Gastroesophageal sphincter (tissue), 4 donors: ENCODE measurements at regions not wholly inside any gene's neighbourhood (a gene's known extent, or its start where the extent isn't known, plus 50 kb on each side); places are given as distances from the start of the nearest gene placed in this dataset.

Experiments
- ATAC-seq: fragments of 150-250 bp; one replicate; pipeline ENCODE4 v1.9.1; 2016; ENCODE audit warnings: mild to moderate bottlenecking, moderate library complexity
- H3K27ac ChIP-seq, 4 donors: fragments of 200-600 bp; sonication (generic) in 3 of 4; 1 replicate in 3 of 4; 2 replicates in 1 of 4; pipeline ENCODE4 v1.5.1; 2016 to 2019
- H3K27me3 ChIP-seq: fragments of 200-600 bp; sonication (generic); one replicate; pipeline ENCODE4 v1.5.1; 2019
- H3K36me3 ChIP-seq, 2 donors: fragments of 200-600 bp; sonication (generic); one replicate each; pipeline ENCODE4 v1.5.1; 2019; ENCODE audit warnings: control low read depth in 1 of 2
- H3K4me1 ChIP-seq, 3 donors: fragments of 200-600 bp; sonication (generic); 1 replicate in 2 of 3; 2 replicates in 1 of 3; pipeline ENCODE4 v1.5.1; 2016 to 2019; ENCODE audit warnings: control low read depth in 2 of 3
- H3K4me3 ChIP-seq, 2 donors: fragments of 200-600 bp; sonication (generic); one replicate each; pipeline ENCODE4 v1.5.1; 2019; ENCODE audit warnings: mild to moderate bottlenecking in 1 of 2, moderate library complexity in 1 of 2
- H3K9me3 ChIP-seq, 3 donors: fragments of 200-600 bp; sonication (generic); one replicate each; pipeline ENCODE4 v1.5.1; 2017 to 2019; ENCODE audit warnings: control low read depth in 2 of 3
- EP300 ChIP-seq: sonication (generic); formaldehyde crosslinking; IDR thresholded peaks from one replicate; pipeline ENCODE4 v1.6.1; 2017; ENCODE audit warnings: antibody characterized with exemption, mild to moderate bottlenecking
- POLR2A ChIP-seq, 2 donors: fragments of 450-650 bp; IDR thresholded peaks; one replicate each; pipeline ENCODE4 v1.6.1; 2017; ENCODE audit warnings: antibody characterized with exemption in 2 of 2, mild to moderate bottlenecking in 2 of 2, moderate library complexity in 1 of 2
- POLR2AphosphoS5 ChIP-seq: sonication (generic); formaldehyde crosslinking; IDR thresholded peaks from one replicate; pipeline ENCODE4 v1.6.1; 2017; ENCODE audit warnings: antibody characterized with exemption
- WGBS, 2 donors: methylation state at CpG; one replicate each; pipeline ENCODE4 v1.1.5; 2018; ENCODE audit warnings: low coverage in 1 of 2; 5-methylcytosine and 5-hydroxymethylcytosine counted together
- TF ChIP-seq, protein P1 (sequence below), 4 experiments: fragments of 200-600 bp in 2 of 4; fragments of 450-650 bp in 2 of 4; sonication (generic) in 1 of 4; IDR thresholded peaks; one replicate each; pipeline ENCODE4 v1.5.1; 2017 to 2019; ENCODE audit warnings: antibody characterized with exemption in 4 of 4, mild to moderate bottlenecking in 2 of 4, moderate library complexity in 2 of 4

GRCh38 chr2:175861958-175862357 is 140.1 kb downstream of the LNPK start:
- TF ChIP-seq POLR2AphosphoS5 (no peak), EP300 (no peak), POLR2A (IDR thresholded peaks at IDR 0.05) (no peak)
- TF ChIP-seq, protein P1, sequence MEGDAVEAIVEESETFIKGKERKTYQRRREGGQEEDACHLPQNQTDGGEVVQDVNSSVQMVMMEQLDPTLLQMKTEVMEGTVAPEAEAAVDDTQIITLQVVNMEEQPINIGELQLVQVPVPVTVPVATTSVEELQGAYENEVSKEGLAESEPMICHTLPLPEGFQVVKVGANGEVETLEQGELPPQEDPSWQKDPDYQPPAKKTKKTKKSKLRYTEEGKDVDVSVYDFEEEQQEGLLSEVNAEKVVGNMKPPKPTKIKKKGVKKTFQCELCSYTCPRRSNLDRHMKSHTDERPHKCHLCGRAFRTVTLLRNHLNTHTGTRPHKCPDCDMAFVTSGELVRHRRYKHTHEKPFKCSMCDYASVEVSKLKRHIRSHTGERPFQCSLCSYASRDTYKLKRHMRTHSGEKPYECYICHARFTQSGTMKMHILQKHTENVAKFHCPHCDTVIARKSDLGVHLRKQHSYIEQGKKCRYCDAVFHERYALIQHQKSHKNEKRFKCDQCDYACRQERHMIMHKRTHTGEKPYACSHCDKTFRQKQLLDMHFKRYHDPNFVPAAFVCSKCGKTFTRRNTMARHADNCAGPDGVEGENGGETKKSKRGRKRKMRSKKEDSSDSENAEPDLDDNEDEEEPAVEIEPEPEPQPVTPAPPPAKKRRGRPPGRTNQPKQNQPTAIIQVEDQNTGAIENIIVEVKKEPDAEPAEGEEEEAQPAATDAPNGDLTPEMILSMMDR (IDR thresholded peaks at IDR 0.05) = no peak
- H3K9me3 ChIP-seq = no peaks in the 10 kb centered on the region
- H3K27ac ChIP-seq = no peak overlapping the region
- H3K4me3 ChIP-seq = no peak overlapping the region
- no peaks in the 10 kb centered on the region for H3K36me3 ChIP-seq
- no peak for ATAC-seq
- H3K4me1 ChIP-seq = no peaks in the 10 kb centered on the region
- H3K27me3 ChIP-seq = no peaks in the 10 kb centered on the region
- 43 to 80% methylated on average over 1 to 2 of the region's 2 CpGs for WGBS, 2 donors

DNA sequence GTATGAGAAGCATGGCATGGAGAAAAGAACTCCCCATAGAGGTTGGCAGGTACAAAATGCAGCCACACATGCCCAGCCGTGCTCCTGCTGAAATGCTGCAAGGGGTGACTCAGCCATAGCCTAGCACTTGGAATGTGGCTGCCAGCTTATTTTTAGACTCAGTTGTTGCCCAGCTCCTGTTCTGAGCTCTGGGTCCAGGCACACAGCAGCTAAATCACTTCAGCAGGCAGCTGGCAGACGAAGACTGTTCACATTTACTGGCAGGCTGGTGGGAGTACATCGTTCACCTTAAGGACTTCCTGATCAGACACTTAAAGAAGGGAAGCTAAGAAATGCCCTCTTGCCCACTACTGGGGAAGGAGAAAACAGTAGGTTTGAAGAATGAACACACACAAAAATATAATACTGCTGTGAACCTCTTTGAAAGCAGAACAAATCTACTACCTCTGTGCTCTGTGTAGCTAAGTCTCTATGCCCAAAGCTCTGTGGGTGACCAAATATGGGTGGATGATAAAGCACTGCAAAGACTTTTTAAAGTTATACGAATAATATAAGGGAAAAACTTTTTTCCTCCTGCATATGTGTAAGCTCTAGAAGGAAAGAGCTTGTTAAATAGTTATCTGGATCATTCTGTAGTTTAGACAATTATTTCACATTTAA is 146.1 kb downstream of the LNPK start:
- Histone ChIP-seq H3K9me3 (no peaks in the 10 kb centered on the region), H3K27ac (peak overlapping the region; percentile 59 to 82 (median 72)), H3K36me3 (no peaks in the 10 kb centered on the region), H3K27me3 (no peaks in the 10 kb centered on the region), H3K4me3 (peak overlapping the region in 1 of 2 donors; percentile 14), H3K4me1 (peaks cover 0 to 25% (median 0%) of the 10 kb centered on the region in 3 donors)
- peak; percentile 54 for TF ChIP-seq POLR2AphosphoS5
- TF ChIP-seq, protein P1 (IDR thresholded peaks at IDR 0.05) = no peak
- peak; percentile 91 for ATAC-seq
- 21 to 33% methylated on average over 2 to 3 of the region's 4 CpGs for WGBS, 2 donors

DNA sequence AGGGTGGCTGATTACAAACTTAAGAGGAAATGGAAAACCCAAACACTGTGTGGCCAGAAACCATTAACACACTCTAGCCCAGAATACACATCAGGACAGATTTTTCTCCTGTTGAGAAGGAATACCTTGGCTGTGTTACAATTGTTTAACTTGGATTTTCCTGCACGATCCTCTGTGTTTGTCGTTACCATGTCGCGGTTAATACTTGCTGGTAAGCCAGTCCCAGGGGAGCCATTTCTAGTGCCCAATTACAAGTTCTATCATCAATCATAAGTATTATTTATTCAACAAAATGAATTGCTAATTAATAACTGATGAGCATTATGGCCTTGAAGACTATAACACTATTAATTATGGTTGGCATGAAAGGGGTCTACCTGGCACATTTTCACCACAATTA is 146.8 kb downstream of the LNPK start:
- no peaks in the 10 kb centered on the region for H3K9me3 ChIP-seq
- 31 to 83% methylated on average over 2 to 4 of the region's 4 CpGs for WGBS, 2 donors
- TF ChIP-seq POLR2AphosphoS5 (no peak), POLR2A (IDR thresholded peaks at IDR 0.05) (no peak), EP300 (no peak)
- TF ChIP-seq, protein P1 (IDR thresholded peaks at IDR 0.05) = no peak
- peak overlapping the region; percentile 13 to 82 (median 72) for H3K27ac ChIP-seq
- H3K27me3 ChIP-seq = no peaks in the 10 kb centered on the region
- no peak for ATAC-seq
- H3K4me3 ChIP-seq = no peak overlapping the region
- peaks cover 0 to 25% (median 0%) of the 10 kb centered on the region in 3 donors for H3K4me1 ChIP-seq
- no peaks in the 10 kb centered on the region for H3K36me3 ChIP-seq

- Histone ChIP-seq H3K27me3 (no peaks in the 10 kb centered on the region), H3K4me1 (peaks cover 0 to 25% (median 0%) of the 10 kb centered on the region in 3 donors), H3K36me3 (no peaks in the 10 kb centered on the region), H3K27ac (no peak overlapping the region), H3K4me3 (no peak overlapping the region), H3K9me3 (no peaks in the 10 kb centered on the region)
- WGBS, 2 donors = 58 to 69% methylated on average over 6 of the region's 6 CpGs
- no peak for TF ChIP-seq EP300
- TF ChIP-seq, protein P1 (IDR thresholded peaks at IDR 0.05) = no peak
- TF ChIP-seq POLR2A (IDR thresholded peaks at IDR 0.05) = no peak
- TF ChIP-seq POLR2AphosphoS5 = no peak
- no peak for ATAC-seq
These were observed 147.4 kb downstream of the LNPK start for GRCh38 chr2:175854665-175855064.

- Histone ChIP-seq H3K27ac (no peak overlapping the region), H3K9me3 (no peaks in the 10 kb centered on the region), H3K4me3 (no peak overlapping the region), H3K36me3 (no peaks in the 10 kb centered on the region), H3K27me3 (no peaks in the 10 kb centered on the region), H3K4me1 (peaks cover 0 to 25% (median 0%) of the 10 kb centered on the region in 3 donors)
- TF ChIP-seq EP300 (no peak), POLR2AphosphoS5 (no peak), POLR2A (IDR thresholded peaks at IDR 0.05) (no peak)
- TF ChIP-seq, protein P1 (IDR thresholded peaks at IDR 0.05) = no peak
- no peak for ATAC-seq
- 29 to 36% methylated on average over 3 of the region's 3 CpGs for WGBS, 2 donors
These were observed 147.9 kb downstream of the LNPK start for GRCh38 chr2:175854129-175854528.
